Endothelial cell of umbilical vein (primary cell): ENCODE measurements at regions not wholly inside any gene's neighbourhood (a gene's known extent, or its start where the extent isn't known, plus 50 kb on each side); places are given as distances from the start of the nearest gene placed in this dataset.

ENCODE experiments used
- BruUV-seq: library from RNA; stranded (reverse); fragments of 400-500 nt; replicated peaks from 2 replicates; lab custom pipeline; 2021; lab: Mats Ljungman, UMichigan
- CTCF ChIA-PET: fragments of 300-600, 350-600 bp; sonication (Branson Sonifier 250); formaldehyde crosslinking; loops from one replicate; lab custom pipeline; 2021; ENCODE audit warnings: antibody characterized with exemption, inconsistent platforms; lab: Charles Lee
- POLR2A ChIA-PET: fragments of 300-600, 350-600 bp; sonication (Branson Sonifier 250); formaldehyde crosslinking; loops from one replicate; lab custom pipeline; 2021; ENCODE audit warnings: antibody characterized with exemption, inconsistent platforms; lab: Charles Lee
- DNase-seq: peaks from one replicate; pipeline ENCODE4 v3.0.0-alpha.2; 2011; ENCODE audit warnings: low read depth, low spot score
- FAIRE-seq: peaks from 2 replicates; lab custom pipeline; 2011; peaks lifted over from hg19 to GRCh38; lab: Jason Lieb, UNC
- H2AFZ ChIP-seq: 2 replicates; pipeline ENCODE4 v1.6.0; 2012; ENCODE audit warnings: low read depth, low read length, control low read depth, inconsistent platforms
- H3K27ac ChIP-seq: 2 replicates; pipeline ENCODE4 v1.5.1; 2011; ENCODE audit warnings: low read depth, mild to moderate bottlenecking, control low read depth, low read length, moderate library complexity; ENCODE audit not compliant: insufficient read depth
- H3K27me3 ChIP-seq, 2 experiments: 2 replicates each; pipeline versions ENCODE4 v1.6.0 to v1.6.1; 2011; ENCODE audit warnings: low read length in 2 of 2, mixed read lengths in 1 of 2; ENCODE audit not compliant: control insufficient read depth in 2 of 2, insufficient read depth in 2 of 2
- H3K36me3 ChIP-seq, 2 experiments: 2 replicates in 1 of 2; 3 replicates in 1 of 2; pipeline ENCODE4 v1.5.1; 2011; ENCODE audit warnings: low read length in 2 of 2, mild to moderate bottlenecking in 1 of 2, moderate library complexity in 1 of 2; ENCODE audit not compliant: control insufficient read depth in 2 of 2, insufficient read depth in 2 of 2; ENCODE audit errors: extremely low read depth in 1 of 2
- H3K4me1 ChIP-seq: 3 replicates; pipeline ENCODE4 v1.5.1; 2011; ENCODE audit warnings: mild to moderate bottlenecking, low read length; ENCODE audit not compliant: control insufficient read depth, insufficient read depth; ENCODE audit errors: extremely low read depth
- H3K4me2 ChIP-seq: 2 replicates; pipeline ENCODE4 v1.6.1; 2011; ENCODE audit warnings: low read length, control low read depth, mixed read lengths; ENCODE audit not compliant: insufficient read depth
- H3K4me3 ChIP-seq, 3 experiments: fragments of 200-600 bp in 1 of 3; sonication (generic), shearing (Covaris generic) in 1 of 3; replicated peaks in 1 of 3; 2 replicates each; pipeline ENCODE4 v1.5.1; 2011 to 2016; ENCODE audit warnings: control low read depth in 3 of 3, low read length in 3 of 3, mild to moderate bottlenecking in 2 of 3, inconsistent platforms in 1 of 3, low read depth in 1 of 3, moderate library complexity in 1 of 3; ENCODE audit not compliant: insufficient read depth in 1 of 3
- H3K79me2 ChIP-seq: 2 replicates; pipeline ENCODE4 v1.6.0; 2012; ENCODE audit warnings: low read length, inconsistent platforms; ENCODE audit not compliant: control insufficient read depth, insufficient read depth
- H3K9ac ChIP-seq: replicated peaks from 2 replicates; pipeline ENCODE3; 2011; ENCODE audit warnings: low read length, control low read depth; ENCODE audit not compliant: insufficient read depth; ENCODE audit errors: extremely low read depth
- H3K9me1 ChIP-seq: replicated peaks from 3 replicates; pipeline ENCODE4 v1.6.0; 2011; ENCODE audit warnings: mild to moderate bottlenecking, low read length; ENCODE audit not compliant: control insufficient read depth, insufficient read depth; ENCODE audit errors: extremely low read depth
- H3K9me3 ChIP-seq: replicated peaks from 2 replicates; pipeline ENCODE4 v1.5.1; 2012; ENCODE audit warnings: low read length, inconsistent platforms; ENCODE audit not compliant: control insufficient read depth, insufficient read depth
- H4K20me1 ChIP-seq: replicated peaks from 2 replicates; pipeline ENCODE3; 2011; ENCODE audit warnings: mild to moderate bottlenecking, low read length; ENCODE audit not compliant: control insufficient read depth, insufficient read depth; ENCODE audit errors: extremely low read depth
- EZH2 ChIP-seq: IDR thresholded peaks from 2 replicates; pipeline ENCODE4 v1.6.1; 2012; ENCODE audit warnings: borderline replicate concordance, low read depth, mild to moderate bottlenecking, moderate library complexity, low read length, inconsistent platforms; ENCODE audit not compliant: severe bottlenecking
- FOS ChIP-seq: IDR thresholded peaks from 2 replicates; pipeline ENCODE4 v1.6.1; 2011; ENCODE audit warnings: mild to moderate bottlenecking, low read length, moderate library complexity, borderline replicate concordance; ENCODE audit not compliant: insufficient read depth
- GATA2 ChIP-seq: IDR thresholded peaks from 2 replicates; pipeline ENCODE4 v1.7.0; 2011; ENCODE audit warnings: low read depth, mild to moderate bottlenecking, moderate library complexity, mixed read lengths, low read length; ENCODE audit not compliant: insufficient read length, insufficient read depth
- JUN ChIP-seq: IDR thresholded peaks from 2 replicates; pipeline ENCODE4 v1.6.1; 2011; ENCODE audit warnings: borderline replicate concordance, low read depth; ENCODE audit not compliant: insufficient read length, insufficient read depth
- MYC ChIP-seq: IDR thresholded peaks from one replicate; pipeline ENCODE4 v1.6.1; 2011; ENCODE audit warnings: mild to moderate bottlenecking, low read depth, low read length
- POLR2A ChIP-seq: IDR thresholded peaks from 2 replicates; pipeline ENCODE4 v1.6.1; 2012; ENCODE audit warnings: low read depth, mild to moderate bottlenecking, control low read depth, low read length
- POLR2AphosphoS5 ChIP-seq: IDR thresholded peaks from 2 replicates; pipeline ENCODE4 v1.6.1; 2012; ENCODE audit warnings: low read depth, mild to moderate bottlenecking, control low read depth, low read length, moderate library complexity; ENCODE audit not compliant: insufficient read depth
- dilution Hi-C: fragments of 300-500 bp; cut with MboI; formaldehyde crosslinking; loops from one replicate; pipeline ENCODE4 v1.15.0; 2019; ENCODE audit warnings: low sequenced_read_pairs; ENCODE audit not compliant: extremely low pct_ligation_motif_present
- intact Hi-C: fragments of 100-400 bp; cut with micrococcal nuclease; formaldehyde crosslinking; loops from one replicate; pipeline ENCODE4 v1.10.0; 2022
- TF ChIP-seq, protein P1 (sequence below), 2 donors: IDR thresholded peaks; 1 replicate in 1 of 2; 2 replicates in 1 of 2; pipeline ENCODE4 v1.5.1; 2011; ENCODE audit warnings: low read length in 2 of 2, mild to moderate bottlenecking in 2 of 2, moderate library complexity in 2 of 2, control low read depth in 1 of 2, inconsistent platforms in 1 of 2, low read depth in 1 of 2; ENCODE audit not compliant: insufficient read depth in 1 of 2; ENCODE audit errors: extremely low read depth in 1 of 2
- TF ChIP-seq, protein P2 (sequence below): IDR thresholded peaks from 2 replicates; pipeline ENCODE4 v1.6.1; 2011; ENCODE audit not compliant: insufficient read depth, insufficient read length

DNA sequence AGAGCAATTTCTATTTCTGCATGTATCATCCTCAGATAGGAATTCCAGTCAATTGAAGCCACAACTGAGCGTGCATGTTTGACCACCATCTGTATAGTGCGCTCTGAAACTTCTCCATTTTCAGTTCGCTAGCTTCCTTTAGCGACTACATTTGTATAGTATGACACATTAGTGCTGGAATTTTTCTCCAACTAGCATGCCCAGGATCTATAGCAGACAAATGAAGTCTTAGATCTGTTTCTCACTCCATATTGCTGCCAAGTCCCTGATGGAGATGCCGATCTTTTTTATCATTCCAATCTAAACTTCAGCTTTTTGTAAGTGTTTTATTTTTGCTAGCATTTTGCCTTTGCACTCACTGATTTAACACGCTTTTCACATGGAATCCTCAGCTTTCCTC, 774.8 kb upstream of the TENM3 start:
- dilution Hi-C loops: no loop called here
- Histone ChIP-seq H3K27ac (no peak overlapping the region), H3K4me3 (no peak overlapping the region), H3K4me2 (no peak overlapping the region), H2AFZ (no peak overlapping the region), H3K4me1 (no peaks in the 10 kb centered on the region), H3K79me2 (no peaks in the 10 kb centered on the region), H3K36me3 (no peaks in the 10 kb centered on the region), H3K9ac (no peak overlapping the region), H3K27me3 (no peaks in the 10 kb centered on the region), H4K20me1 (no peaks in the 10 kb centered on the region), H3K9me3 (peaks cover 5% of the 10 kb centered on the region), H3K9me1 (no peaks in the 10 kb centered on the region)
- TF ChIP-seq EZH2 (no peak), POLR2A (no peak), GATA2 (no peak), MYC (no peak), POLR2AphosphoS5 (no peak), FOS (no peak), JUN (no peak)
- TF ChIP-seq, protein P1, sequence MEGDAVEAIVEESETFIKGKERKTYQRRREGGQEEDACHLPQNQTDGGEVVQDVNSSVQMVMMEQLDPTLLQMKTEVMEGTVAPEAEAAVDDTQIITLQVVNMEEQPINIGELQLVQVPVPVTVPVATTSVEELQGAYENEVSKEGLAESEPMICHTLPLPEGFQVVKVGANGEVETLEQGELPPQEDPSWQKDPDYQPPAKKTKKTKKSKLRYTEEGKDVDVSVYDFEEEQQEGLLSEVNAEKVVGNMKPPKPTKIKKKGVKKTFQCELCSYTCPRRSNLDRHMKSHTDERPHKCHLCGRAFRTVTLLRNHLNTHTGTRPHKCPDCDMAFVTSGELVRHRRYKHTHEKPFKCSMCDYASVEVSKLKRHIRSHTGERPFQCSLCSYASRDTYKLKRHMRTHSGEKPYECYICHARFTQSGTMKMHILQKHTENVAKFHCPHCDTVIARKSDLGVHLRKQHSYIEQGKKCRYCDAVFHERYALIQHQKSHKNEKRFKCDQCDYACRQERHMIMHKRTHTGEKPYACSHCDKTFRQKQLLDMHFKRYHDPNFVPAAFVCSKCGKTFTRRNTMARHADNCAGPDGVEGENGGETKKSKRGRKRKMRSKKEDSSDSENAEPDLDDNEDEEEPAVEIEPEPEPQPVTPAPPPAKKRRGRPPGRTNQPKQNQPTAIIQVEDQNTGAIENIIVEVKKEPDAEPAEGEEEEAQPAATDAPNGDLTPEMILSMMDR (IDR thresholded peaks at IDR 0.05; ENCODE audit: extremely low read depth in 1 of 2, insufficient read depth in 1 of 2, low read depth in 1 of 2, low read length in 2 of 2): no peak
- TF ChIP-seq, protein P2, sequence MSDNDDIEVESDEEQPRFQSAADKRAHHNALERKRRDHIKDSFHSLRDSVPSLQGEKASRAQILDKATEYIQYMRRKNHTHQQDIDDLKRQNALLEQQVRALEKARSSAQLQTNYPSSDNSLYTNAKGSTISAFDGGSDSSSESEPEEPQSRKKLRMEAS: no peak
- no TSS peak for BruUV-seq
- intact Hi-C loops: no loop called here
- FAIRE-seq (no peak), DNase-seq (no peak)
- CTCF ChIA-PET: no interaction called here
- POLR2A ChIA-PET: no interaction called here
